Mesendoderm (in vitro differentiated cells): ENCODE measurements at regions not wholly inside any gene's neighbourhood (a gene's known extent, or its start where the extent isn't known, plus 50 kb on each side); places are given as distances from the start of the nearest gene placed in this dataset.
"Not testable (repeated sequence)": the region's sequence is repeated elsewhere in the genome, so short reads cannot be mapped to it uniquely, and the experiment has no call there.

Experiments used
- DNase-seq: peaks from one replicate; pipeline ENCODE4 v3.0.0; 2013
- H2AK5ac ChIP-seq: 2 replicates; pipeline ENCODE4 v1.6.1; 2013; ENCODE audit warnings: low read length, inconsistent platforms
- H2BK120ac ChIP-seq: 2 replicates; pipeline ENCODE4 v1.6.1; 2013; ENCODE audit warnings: low read depth, mild to moderate bottlenecking, low read length, moderate library complexity, mixed read lengths
- H2BK15ac ChIP-seq: replicated peaks from 2 replicates; pipeline ENCODE4 v1.6.1; 2013; ENCODE audit warnings: low read depth, mild to moderate bottlenecking, moderate library complexity
- H2BK5ac ChIP-seq: 2 replicates; pipeline ENCODE4 v1.6.1; 2013; ENCODE audit warnings: low read length, inconsistent platforms
- H3K18ac ChIP-seq: 2 replicates; pipeline ENCODE4 v1.6.1; 2013; ENCODE audit warnings: mild to moderate bottlenecking, low read length, mixed read lengths
- H3K23ac ChIP-seq: one replicate; pipeline ENCODE4 v1.6.1; 2013; ENCODE audit warnings: low read length
- H3K27ac ChIP-seq: 2 replicates; pipeline ENCODE4 v1.5.1; 2013; ENCODE audit warnings: low read depth, mild to moderate bottlenecking, inconsistent platforms, low read length, moderate library complexity
- H3K27me3 ChIP-seq: 2 replicates; pipeline ENCODE4 v1.6.1; 2013; ENCODE audit warnings: low read length, control low read depth, mild to moderate bottlenecking, inconsistent platforms; ENCODE audit not compliant: insufficient read depth, poor library complexity
- H3K36me3 ChIP-seq: 2 replicates; pipeline ENCODE4 v1.6.1; 2013; ENCODE audit warnings: low read length, inconsistent platforms; ENCODE audit not compliant: control insufficient read depth, insufficient read depth
- H3K4ac ChIP-seq: one replicate; pipeline ENCODE4 v1.6.1; 2013; ENCODE audit warnings: low read depth, mild to moderate bottlenecking, low read length, moderate library complexity
- H3K4me1 ChIP-seq: 2 replicates; pipeline ENCODE4 v1.6.1; 2013; ENCODE audit warnings: low read depth, low read length, inconsistent platforms; ENCODE audit not compliant: control insufficient read depth
- H3K4me2 ChIP-seq: 2 replicates; pipeline ENCODE4 v1.6.1; 2013; ENCODE audit warnings: low read length
- H3K4me3 ChIP-seq: 2 replicates; pipeline ENCODE4 v1.5.1; 2013; ENCODE audit warnings: mild to moderate bottlenecking, low read length
- H3K56ac ChIP-seq: one replicate; pipeline ENCODE4 v1.6.1; 2013; ENCODE audit warnings: low read length
- H3K79me1 ChIP-seq: 2 replicates; pipeline ENCODE4 v1.6.1; 2013; ENCODE audit warnings: low read length, inconsistent platforms
- H3K79me2 ChIP-seq: 2 replicates; pipeline ENCODE4 v1.6.1; 2013; ENCODE audit warnings: mild to moderate bottlenecking, low read length; ENCODE audit not compliant: control insufficient read depth, insufficient read depth
- H3K9ac ChIP-seq: 2 replicates; pipeline ENCODE4 v1.6.1; 2013; ENCODE audit warnings: low read length, inconsistent platforms
- H4K5ac ChIP-seq: one replicate; pipeline ENCODE4 v1.6.1; 2013; ENCODE audit warnings: low read length
- H4K8ac ChIP-seq: one replicate; pipeline ENCODE4 v1.6.1; 2013; ENCODE audit warnings: low read depth, mild to moderate bottlenecking, control low read depth, low read length, moderate library complexity
- WGBS: extraction: QIAGEN DNeasy Blood & Tissue Kit; methylation state at CpG from one replicate; pipeline ENCODE4 v1.1.7; 2013; ENCODE audit warnings: low lambda C conversion rate, missing lambda C conversion rate; ENCODE audit not compliant: insufficient coverage; ENCODE audit errors: extremely low coverage; 5-methylcytosine and 5-hydroxymethylcytosine counted together

GRCh38 chr3:106842151-106842550, 535.1 kb upstream of the CCDC54 start:
- no peak overlapping the region for H4K8ac ChIP-seq
- H3K4me3 ChIP-seq = no peak overlapping the region
- H3K27ac ChIP-seq = no peak overlapping the region
- no peak overlapping the region for H2BK15ac ChIP-seq
- H3K4ac ChIP-seq = no peak overlapping the region
- no CpG with 5 or more reads among the region's 2 CpGs for WGBS
- no peak overlapping the region for H2AK5ac ChIP-seq
- no peak overlapping the region for H3K23ac ChIP-seq
- no peak overlapping the region for H4K5ac ChIP-seq
- H3K18ac ChIP-seq = no peak overlapping the region
- no peak overlapping the region for H3K9ac ChIP-seq
- no peaks in the 10 kb centered on the region for H3K27me3 ChIP-seq
- H3K79me1 ChIP-seq = no peaks in the 10 kb centered on the region
- H3K36me3 ChIP-seq = no peaks in the 10 kb centered on the region
- H2BK120ac ChIP-seq = no peak overlapping the region
- no peak overlapping the region for H3K4me2 ChIP-seq
- no peak for DNase-seq
- H3K79me2 ChIP-seq = no peaks in the 10 kb centered on the region
- H2BK5ac ChIP-seq = no peak overlapping the region
- H3K4me1 ChIP-seq = no peaks in the 10 kb centered on the region
- H3K56ac ChIP-seq = no peak overlapping the region

GRCh38 chr3:106844638-106845037, 532.6 kb upstream of the CCDC54 start:
- Histone ChIP-seq H3K79me1 (no peaks in the 10 kb centered on the region), H3K23ac (no peak overlapping the region), H3K9ac (no peak overlapping the region), H2BK5ac (no peak overlapping the region), H3K27me3 (no peaks in the 10 kb centered on the region), H3K79me2 (no peaks in the 10 kb centered on the region), H2BK15ac (no peak overlapping the region), H3K4ac (no peak overlapping the region), H4K8ac (no peak overlapping the region), H2AK5ac (no peak overlapping the region), H3K4me3 (no peak overlapping the region), H3K27ac (no peak overlapping the region), H3K56ac (no peak overlapping the region), H2BK120ac (no peak overlapping the region), H4K5ac (no peak overlapping the region), H3K4me2 (no peak overlapping the region), H3K18ac (no peak overlapping the region), H3K4me1 (no peaks in the 10 kb centered on the region), H3K36me3 (no peaks in the 10 kb centered on the region)
- no peak for DNase-seq

- WGBS = no CpG with 5 or more reads among the region's 2 CpGs
- Histone ChIP-seq H3K18ac (no peak overlapping the region), H4K8ac (no peak overlapping the region), H3K27me3 (no peaks in the 10 kb centered on the region), H3K27ac (no peak overlapping the region), H3K9ac (no peak overlapping the region), H3K4ac (no peak overlapping the region), H2BK15ac (no peak overlapping the region), H2BK120ac (no peak overlapping the region), H3K4me3 (no peak overlapping the region), H3K36me3 (no peaks in the 10 kb centered on the region), H2BK5ac (no peak overlapping the region), H3K4me2 (no peak overlapping the region), H2AK5ac (no peak overlapping the region), H3K56ac (no peak overlapping the region), H3K79me2 (no peaks in the 10 kb centered on the region), H3K23ac (no peak overlapping the region), H4K5ac (no peak overlapping the region), H3K4me1 (no peaks in the 10 kb centered on the region), H3K79me1 (no peaks in the 10 kb centered on the region)
- DNase-seq = no peak
Measured at GRCh38 chr3:106848099-106848498, 529.1 kb upstream of the CCDC54 start.

- no peak overlapping the region for H4K8ac ChIP-seq
- no peak overlapping the region for H3K27ac ChIP-seq
- H2BK120ac ChIP-seq = no peak overlapping the region
- H3K79me1 ChIP-seq = no peaks in the 10 kb centered on the region
- H2AK5ac ChIP-seq = no peak overlapping the region
- no peak overlapping the region for H3K4me2 ChIP-seq
- H3K23ac ChIP-seq = no peak overlapping the region
- H2BK5ac ChIP-seq = no peak overlapping the region
- no peak for DNase-seq
- no peak overlapping the region for H3K4me3 ChIP-seq
- no peaks in the 10 kb centered on the region for H3K36me3 ChIP-seq
- WGBS = no CpG with 5 or more reads among the region's 3 CpGs
- H3K79me2 ChIP-seq = no peaks in the 10 kb centered on the region
- no peak overlapping the region for H3K9ac ChIP-seq
- no peak overlapping the region for H3K56ac ChIP-seq
- no peak overlapping the region for H3K18ac ChIP-seq
- H3K4me1 ChIP-seq = no peaks in the 10 kb centered on the region
- no peak overlapping the region for H2BK15ac ChIP-seq
- no peaks in the 10 kb centered on the region for H3K27me3 ChIP-seq
- no peak overlapping the region for H3K4ac ChIP-seq
- no peak overlapping the region for H4K5ac ChIP-seq
Measured at GRCh38 chr3:106850437-106850836, 526.8 kb upstream of the CCDC54 start.

- not testable (repeated sequence) for H3K4ac ChIP-seq, H3K4me2 ChIP-seq, H3K4me3 ChIP-seq, H2BK5ac ChIP-seq, H3K27me3 ChIP-seq, H2AK5ac ChIP-seq, H4K8ac ChIP-seq, H3K9ac ChIP-seq, H2BK120ac ChIP-seq, H3K79me2 ChIP-seq, H3K18ac ChIP-seq, H3K56ac ChIP-seq, H3K23ac ChIP-seq, H2BK15ac ChIP-seq, DNase-seq, H3K27ac ChIP-seq, H3K4me1 ChIP-seq, H3K79me1 ChIP-seq, H3K36me3 ChIP-seq, H4K5ac ChIP-seq
- WGBS = no CpG with 5 or more reads among the region's 3 CpGs
Measured at GRCh38 chr3:106858321-106858720, 518.9 kb upstream of the CCDC54 start.

- Histone ChIP-seq H3K4ac (no peak overlapping the region), H3K27me3 (no peaks in the 10 kb centered on the region), H2BK15ac (no peak overlapping the region), H3K36me3 (no peaks in the 10 kb centered on the region), H3K23ac (no peak overlapping the region), H2AK5ac (no peak overlapping the region), H3K79me2 (no peaks in the 10 kb centered on the region), H3K4me3 (no peak overlapping the region), H4K8ac (no peak overlapping the region), H3K4me2 (no peak overlapping the region), H3K56ac (no peak overlapping the region), H2BK120ac (no peak overlapping the region), H4K5ac (no peak overlapping the region), H3K9ac (no peak overlapping the region), H3K18ac (no peak overlapping the region), H3K4me1 (no peaks in the 10 kb centered on the region), H2BK5ac (no peak overlapping the region), H3K27ac (no peak overlapping the region), H3K79me1 (no peaks in the 10 kb centered on the region)
- no peak for DNase-seq
Measured at GRCh38 chr3:106860182-106860581, 517.1 kb upstream of the CCDC54 start.
